ENCODE measurements at regions not wholly inside any gene's neighbourhood (a gene's known extent, or its start where the extent isn't known, plus 50 kb on each side); places are given as distances from the start of the nearest gene placed in this dataset.

DNA sequence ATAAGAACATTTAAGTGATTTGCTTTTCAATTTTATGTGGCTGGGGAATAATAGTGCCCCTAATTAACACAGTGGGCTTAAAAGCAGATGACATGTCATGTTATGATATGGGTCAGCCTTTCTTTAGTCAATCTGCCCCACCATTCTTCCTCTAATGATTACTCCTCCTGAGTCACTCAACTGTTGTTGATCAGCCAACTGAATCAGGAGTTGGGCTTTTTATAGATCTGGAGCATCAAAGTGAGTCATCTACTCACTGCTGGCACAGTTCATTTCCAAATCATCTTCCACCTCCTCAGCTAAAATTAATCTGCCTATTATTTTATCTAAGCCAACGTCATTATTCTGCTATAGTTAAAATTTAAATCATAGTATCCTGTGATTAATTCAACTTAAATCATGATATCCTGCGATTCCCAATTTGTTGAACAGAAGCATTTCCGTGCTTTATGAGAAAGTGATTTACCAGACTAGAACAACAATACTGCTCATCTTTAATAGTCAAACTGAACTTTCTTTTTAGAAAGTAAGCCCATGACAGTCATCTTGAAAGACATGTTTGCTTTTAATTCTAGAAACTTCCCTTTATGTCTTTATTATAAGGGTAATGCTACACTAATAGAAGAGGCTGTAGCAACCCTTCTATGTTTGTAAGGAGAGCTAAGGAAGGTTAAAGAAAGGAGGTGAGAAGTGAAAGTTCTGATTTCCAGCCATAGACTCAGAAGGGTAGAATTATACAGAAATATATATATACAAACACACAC lies 551.4 kb downstream of the TBC1D4 start:
- DNase-seq = no peak

DNA sequence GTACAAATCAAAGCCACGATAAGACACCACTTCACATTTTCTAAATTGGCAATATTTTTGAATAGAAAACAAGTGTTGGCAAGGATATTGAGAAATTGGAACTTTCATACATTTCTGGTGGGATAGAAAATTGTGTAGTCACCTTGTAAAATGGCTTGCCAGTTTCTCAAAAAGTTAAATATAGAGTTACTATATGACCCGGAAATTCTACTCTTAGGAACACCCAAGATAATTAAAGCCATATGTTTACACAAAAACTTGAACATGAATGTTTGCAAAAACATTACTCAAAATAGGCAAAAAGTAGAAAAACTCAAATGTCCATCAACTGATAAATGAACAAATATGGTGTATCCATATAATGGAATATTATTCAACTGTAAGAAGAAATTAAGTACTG lies 552.5 kb downstream of the TBC1D4 start:
- DNase-seq = no peak

DNA sequence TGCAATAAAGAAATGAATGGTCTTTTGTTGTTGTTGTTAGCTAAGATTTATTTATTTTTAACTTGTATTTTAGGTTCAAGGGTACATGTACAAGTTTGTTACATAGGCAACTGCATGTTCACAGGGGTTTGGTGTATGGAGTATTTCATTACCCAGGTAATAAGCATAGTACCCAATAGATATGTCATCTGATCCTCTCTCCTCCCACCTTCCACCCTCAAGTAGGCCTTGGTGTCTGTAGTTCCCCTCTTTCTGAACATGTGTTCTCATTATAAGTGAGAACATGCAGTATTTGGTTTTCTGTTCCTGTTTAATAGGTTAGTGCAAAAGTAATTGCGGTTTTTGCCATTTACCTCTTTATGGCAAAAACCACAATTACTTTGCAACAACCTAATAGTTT lies 554.1 kb downstream of the TBC1D4 start:
- DNase-seq = no peak

DNA sequence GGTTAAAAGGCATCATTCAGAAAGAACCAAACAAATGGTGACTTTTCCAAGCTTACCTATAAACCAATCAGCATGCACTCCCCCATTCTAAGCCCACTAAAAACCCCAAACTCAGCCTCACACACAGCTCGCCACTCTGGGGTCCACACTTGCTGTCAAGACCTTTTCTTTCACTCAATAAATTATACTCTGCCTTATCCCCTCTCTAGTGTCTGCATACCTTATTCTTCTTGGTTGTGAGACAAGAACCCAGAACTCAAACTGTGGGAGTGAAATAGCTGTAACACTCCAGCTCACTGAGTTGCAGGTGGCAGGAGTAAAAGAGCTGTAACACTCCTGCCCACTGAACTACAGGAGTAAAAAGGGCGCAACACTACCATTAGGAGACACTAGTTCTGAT lies 559.0 kb downstream of the TBC1D4 start:
- DNase-seq = no peak

DNA sequence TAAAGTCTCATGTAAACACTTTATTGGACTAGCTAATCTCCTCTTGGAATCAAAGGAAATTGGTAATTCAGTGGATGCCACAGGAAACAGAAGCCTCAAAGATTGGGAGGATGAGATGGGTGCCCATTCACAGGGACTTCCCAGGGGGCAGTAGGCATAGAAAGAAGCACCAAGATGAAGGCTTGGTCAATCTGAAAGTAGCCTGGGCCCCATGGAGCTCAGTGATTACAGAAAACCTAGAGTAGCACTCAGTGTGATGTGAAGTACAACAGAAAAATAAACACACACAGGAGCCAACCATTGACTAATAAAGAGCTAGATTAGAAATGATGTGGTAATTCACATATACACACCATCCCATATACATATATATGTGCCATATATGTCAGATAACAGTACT lies 560.6 kb downstream of the TBC1D4 start:
- no peak for DNase-seq

DNA sequence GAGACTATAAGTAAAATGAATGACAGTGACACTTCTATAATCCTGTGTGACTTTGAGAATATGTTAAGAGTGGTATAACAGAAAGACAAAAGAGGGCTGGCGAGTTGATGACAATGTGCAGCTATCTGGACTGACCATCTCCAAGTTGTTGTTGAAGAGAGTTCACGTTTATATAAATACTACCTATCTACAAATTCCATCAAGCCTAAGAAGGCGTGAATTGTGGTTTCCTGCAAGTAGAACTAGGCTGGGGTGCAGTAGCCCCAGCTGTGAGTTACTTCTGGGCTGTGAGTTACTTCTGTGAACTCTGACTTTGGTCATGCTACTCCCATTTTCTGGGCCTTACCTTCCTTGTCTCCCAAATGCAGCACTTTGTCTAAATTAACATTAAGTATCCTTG lies 561.0 kb downstream of the TBC1D4 start:
- no peak for DNase-seq

DNA sequence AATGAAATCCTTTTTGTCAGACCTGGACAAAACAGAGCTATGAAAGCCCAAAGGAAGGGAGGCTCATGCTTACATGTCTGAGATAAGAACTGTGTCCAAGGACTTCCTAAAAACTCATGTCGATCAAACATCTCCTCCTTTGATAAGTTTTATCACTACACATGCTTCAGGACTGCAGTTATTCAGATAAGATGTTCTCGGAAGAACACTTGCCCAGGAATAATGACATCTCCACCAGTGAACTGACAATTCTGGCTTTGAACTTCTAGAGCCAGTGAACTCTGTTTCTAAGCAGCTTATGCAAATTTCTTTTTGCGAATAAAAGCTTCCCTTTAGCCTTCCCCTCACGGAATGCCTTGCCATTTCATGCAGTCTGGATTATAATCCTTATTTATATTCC lies 561.6 kb downstream of the TBC1D4 start:
- no peak for DNase-seq

DNA sequence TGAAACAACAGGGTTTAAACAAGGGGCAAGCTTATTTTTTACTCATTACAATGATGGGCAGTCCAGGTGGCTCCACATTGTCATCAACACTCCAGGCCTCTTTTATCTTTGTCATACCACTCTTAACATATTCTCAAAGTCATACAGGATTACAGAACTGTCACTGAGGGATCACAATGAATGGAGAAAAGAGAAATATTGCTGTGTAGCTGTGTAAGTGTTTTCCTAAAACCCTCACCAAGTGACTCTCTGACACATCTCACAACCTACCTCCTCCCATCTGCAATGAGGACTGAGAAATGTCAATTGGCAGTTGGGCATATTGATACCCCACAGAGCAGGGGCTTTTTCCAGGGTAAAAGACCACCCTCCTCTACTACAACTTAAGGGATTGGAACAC lies 562.1 kb downstream of the TBC1D4 start:
- DNase-seq = no peak

DNA sequence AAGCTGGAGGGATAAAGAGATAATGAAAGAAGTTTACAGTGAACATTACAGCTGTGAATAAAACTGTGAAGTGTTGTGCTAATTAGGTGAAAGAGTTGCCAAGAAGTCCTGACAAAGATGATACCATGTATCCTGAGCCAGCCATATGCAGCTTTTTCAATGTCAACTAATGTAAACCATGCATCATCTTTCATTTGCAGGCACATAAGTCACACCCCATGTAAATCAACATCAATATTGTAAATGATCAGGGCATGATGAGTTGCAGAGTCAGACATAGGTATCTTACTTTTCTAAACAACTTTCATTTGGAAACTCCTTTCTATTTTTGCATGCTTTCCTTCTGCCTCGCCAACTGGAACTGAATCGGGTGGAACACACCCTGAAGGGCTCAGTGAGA lies 569.1 kb downstream of the TBC1D4 start:
- peak; percentile 12 for DNase-seq

DNA sequence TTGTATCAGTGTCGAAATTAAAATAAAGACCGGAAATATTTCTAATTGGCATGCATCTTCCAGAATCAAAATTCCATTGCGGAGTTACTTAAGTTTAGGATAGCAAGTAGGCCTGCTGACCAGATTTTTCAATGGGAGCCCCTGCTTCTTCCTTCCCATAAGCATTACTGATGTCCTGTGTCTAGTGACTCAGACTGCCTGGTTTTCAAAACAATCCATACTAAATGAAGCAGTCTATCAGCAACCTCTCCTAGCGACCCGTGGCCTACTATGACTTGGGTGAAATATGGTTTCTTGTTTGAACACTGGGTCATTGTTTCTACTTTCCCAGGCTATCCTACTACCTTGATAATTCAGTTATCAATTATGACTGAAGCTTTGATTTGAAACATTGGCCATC lies 571.6 kb downstream of the TBC1D4 start:
- no peak for DNase-seq

DNA sequence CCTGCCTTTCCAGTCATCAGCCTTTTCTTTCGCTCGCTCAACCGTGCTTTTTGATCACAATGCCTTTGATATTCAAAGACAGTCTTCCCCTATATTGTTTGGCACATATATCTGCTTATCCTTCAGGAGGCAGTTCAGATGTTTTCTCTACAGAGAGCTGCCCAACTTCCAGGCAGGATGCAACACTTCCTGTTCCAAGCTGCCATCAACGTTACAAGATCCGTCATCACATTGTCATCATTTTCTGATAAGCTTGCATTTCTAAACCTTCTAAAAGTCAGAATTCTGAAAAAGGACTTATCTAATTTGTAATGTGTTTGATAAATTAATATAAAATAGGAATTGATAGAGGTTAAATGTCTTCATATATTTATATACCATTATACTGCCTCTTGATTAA lies 574.2 kb downstream of the TBC1D4 start:
- no peak for DNase-seq

DNA sequence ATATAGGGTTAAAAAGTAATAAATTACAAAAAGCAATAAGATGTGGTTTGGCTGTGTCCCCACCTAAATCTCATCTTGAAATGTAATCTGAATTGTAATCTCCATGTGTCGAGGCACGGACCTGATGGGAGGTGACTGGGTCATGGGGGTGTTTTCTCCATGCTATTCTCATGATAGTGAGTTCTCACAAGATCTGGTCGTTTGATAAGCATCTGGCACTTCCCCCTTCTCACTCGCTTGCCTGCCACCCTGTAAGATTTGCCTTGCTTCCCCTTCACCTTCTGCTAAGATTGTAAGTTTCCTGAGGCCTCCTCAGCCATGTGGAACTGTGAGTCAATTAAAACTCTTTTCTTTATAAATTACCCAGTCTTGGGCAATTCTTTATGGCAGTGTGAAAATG lies 577.4 kb downstream of the TBC1D4 start:
- DNase-seq = no peak

DNA sequence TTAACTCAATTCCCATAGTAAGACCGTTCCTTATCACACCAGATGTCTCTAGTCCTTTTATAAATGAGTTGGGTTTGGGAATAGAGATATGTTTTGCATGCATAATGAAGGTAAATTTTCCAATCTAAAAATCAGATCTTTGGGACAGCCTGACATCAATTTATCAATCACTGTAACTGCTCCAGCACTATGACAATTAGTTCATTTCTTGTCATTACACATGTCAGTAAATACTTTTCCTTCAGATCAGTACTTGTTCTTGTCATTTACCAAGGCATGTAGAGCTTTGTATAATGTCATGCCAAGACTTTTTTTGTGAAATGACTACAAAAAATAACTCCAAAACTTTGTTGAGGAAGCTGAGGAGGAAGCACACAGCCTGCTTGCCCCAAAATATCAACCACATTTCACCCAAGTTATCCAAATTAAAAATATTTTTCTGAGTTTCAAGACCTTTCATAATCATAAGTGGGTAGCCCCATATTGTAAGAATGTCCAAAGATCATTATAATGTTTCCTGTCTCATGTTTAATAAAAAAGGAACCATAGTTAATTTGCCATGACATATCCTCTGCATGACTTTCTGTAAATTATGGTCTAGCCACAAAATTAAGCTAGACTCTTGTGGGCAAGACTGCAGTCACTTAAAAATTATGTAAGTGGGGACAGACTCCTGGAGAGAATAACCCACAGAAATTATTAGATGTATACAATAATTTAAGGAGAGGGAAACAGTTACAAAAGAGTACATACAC lies 586.8 kb downstream of the TBC1D4 start:
- no peak for DNase-seq

DNA sequence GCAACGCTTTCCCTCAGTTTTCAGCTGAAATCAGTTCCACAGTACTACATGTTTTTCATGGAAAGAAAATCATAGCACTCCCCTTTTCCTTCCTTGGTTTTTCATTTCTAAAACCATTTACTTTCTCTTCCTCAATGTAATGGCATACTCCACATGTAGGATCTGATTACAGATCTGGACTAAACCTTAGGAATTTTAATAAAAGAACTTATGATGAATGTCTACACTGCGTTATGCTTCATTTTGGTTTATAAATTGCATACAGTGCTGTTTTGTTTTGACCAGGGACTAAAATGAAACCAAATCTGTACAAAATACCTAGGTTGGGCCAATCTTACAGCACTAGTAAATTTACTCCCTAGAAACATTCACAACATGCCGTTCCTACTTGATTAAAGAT lies 589.9 kb downstream of the TBC1D4 start:
- DNase-seq = no peak

DNA sequence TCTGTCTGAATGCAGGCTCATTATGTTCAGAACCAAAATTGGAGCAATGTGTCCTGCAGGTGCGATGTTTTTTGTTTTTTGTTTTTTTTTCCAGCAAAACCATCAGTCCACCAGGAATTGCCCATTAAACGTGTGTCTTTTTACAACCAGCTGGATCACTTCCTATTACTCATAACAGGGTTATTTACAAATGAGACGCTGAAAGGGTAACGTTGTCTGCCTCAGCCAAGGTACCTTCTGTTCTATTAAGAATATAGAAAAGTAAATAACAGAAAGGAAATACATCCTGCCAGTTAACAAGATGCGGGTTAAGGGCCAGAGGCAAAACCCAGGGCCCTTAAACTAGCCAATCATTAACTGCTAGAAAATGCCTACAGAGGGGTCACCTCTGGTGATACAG lies 590.4 kb downstream of the TBC1D4 start:
- no peak for DNase-seq

DNA sequence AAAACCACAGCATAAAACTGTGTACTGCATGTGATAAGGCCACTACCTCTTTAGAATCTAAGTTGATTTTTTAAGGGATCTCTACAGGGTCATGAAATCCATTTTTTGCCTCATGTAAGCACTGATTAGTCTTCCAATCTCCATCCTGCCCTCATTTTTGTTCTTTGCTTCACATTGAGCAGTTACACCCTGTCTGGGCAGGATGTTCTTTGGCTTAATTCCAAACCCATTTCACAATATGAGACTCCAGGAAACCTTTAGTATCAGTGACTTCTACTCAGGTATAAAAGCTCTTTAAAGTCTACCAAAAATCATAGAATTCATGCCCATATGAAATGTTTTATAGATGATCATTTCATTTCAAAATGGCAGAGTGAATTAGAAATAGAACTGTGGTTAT lies 592.6 kb downstream of the TBC1D4 start:
- DNase-seq = peak; percentile 6

DNA sequence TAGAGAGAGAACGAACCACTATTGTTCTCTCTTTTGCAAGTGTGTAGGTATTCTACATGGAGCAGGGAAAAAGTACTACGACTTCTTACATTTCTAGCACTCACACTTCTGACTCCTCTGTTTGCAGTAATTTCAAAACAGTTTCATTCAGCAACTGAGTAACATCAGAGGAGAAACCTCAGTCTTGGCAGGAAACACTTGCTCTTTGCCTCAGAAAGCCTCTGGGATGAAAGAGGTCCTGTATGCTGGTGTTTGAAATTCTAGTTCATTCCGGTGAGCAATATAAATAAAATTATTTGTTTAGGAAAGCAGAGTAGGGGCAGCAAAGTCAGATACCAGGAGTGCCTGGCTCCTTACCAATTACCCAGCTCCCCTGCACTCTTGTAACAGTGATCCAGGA lies 595.5 kb downstream of the TBC1D4 start:
- no peak for DNase-seq

DNA sequence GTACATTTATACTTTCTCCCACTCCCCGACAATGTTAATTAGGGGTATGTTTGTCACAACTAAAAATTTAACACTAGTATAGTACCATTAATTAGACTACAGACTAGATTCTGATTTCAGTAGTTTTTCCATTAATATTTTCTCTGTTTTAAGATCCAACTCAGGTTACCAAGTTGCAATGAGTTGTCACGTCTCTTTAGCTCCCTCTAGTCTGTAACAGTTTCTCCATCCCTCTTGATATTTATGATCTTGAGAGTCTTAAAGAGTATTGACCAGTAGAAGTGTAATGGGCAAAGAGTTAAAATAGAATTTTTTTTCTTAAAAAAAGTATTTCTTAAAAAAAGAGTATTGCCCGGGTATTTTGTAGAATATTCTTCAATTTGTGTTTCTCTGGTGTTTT lies 598.1 kb downstream of the TBC1D4 start:
- DNase-seq = no peak

DNA sequence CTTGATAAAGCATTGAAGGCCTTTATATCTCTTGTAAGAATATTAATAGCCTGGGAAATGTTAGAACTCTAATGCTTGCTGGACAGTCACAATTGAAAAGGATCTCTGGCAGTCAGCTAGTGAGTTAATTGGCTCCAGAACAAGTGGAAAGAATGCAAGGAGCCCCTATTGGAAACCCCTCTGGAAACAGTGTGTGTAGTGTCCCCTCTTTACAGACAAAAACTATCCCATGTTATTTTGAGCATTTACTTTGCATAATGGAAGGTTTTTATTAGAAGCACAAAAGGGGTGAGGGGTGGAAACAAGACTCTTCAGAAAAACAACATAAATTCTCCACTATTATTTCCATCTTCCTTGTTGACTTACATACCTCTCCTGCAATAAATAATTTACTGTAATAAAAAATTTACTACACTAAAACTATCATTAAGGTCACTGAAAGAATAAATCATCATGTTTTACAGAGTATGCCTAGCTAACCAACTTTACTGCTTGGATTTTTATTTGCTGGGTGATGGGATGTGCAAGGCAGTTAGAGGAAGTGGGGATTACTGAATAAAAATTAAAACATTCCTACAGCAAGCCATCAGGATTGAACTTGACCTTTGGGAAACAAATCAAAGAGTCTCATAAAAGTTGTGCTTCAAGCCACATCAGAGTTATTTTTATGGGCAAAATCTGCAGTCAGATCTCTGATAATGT lies 610.4 kb downstream of the TBC1D4 start:
- DNase-seq = no peak

DNA sequence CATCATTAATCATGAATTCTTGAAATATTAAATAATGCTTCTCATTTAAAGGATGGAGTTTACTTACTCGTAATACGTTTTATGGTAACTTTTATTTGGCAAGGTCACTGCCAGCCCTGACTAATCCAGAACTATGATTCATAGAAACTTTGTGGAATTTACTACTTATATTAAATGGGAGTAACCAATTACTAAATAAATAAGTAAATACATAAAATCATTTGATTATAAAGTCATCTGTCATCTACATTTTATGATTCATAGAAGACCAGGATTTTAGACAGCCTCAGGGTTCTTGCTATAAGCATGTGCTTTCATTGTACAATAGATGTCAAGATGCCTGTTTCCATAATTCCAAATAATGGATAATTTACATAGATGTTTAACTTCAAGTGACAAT lies 611.1 kb downstream of the TBC1D4 start:
- no peak for DNase-seq

DNA sequence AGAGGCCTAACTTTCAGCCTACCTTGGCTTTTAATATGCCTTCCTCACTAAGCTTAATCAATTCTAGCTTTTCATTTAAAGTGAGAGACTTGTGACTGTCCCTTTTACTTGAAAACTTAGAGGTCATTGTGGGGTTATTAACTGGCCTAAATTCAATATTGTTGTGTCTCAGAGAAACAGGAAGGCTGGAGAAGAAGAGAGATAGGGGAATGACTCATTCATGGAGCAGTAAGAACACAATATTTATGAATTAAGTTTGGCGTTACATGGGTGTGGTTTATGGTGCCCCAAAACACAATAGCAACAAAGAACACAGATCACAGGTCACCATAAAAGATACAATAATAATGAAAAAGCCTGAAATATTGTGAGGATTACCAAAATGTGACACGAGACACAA lies 612.1 kb downstream of the TBC1D4 start:
- no peak for DNase-seq

DNA sequence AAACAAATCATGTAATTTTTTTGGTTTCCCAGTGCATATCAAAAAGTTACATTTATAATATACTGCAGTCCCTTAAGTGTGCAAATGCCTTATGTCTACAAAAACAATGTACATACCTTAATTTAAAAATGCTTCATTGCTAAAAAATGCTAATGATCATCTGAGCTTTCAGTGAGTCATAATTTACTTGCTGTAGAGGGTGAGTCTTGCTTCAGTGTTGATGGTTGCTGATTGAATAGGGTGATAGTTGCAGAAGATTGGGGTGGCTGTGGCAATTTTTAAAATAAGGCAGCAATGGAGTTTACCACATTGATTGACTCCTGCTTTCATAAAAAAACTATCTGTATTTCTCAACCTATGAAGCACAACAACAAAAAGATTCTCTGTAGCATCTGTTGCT lies 613.9 kb downstream of the TBC1D4 start:
- no peak for DNase-seq

DNA sequence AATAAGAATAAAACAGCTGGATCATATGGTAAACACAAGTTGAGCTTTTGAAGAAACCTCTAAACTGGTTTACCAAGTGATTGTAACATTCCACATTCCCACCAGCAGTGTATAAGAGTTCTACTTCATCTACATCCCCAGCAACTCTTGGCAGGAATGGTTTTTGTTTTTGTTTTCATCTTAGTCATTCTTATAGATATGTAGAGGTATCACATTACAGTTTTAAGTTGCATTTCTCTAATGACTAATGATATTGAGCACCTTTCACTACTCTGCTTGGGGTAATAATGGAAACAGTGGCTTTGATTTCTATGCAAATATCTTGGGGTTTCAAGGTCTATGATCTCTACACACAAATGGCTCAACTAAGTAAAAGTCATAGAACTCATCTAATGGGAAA lies 614.5 kb downstream of the TBC1D4 start:
- no peak for DNase-seq

DNA sequence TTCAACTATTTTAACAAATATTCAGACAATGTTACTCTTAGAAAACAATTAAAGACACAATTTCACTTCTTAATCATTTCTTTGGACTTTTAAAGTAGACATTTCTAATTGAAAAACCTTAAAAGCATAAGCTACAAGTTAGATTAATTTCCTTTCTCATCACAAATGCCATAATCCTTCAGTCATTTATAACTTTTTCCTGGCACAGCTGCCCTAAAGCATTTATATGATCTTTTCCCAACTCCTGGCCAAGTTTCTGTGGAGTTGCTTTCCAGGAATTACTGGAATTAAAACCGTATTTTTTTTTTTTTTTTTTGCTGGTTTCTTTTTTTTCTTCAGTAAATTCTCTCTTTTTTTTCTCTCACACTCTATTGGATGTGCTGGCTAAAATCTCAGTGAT lies 615.9 kb downstream of the TBC1D4 start:
- no peak for DNase-seq
